K562 (cell line): ENCODE measurements at regions not wholly inside any gene's neighbourhood (a gene's known extent, or its start where the extent isn't known, plus 50 kb on each side); places are given as distances from the start of the nearest gene placed in this dataset.

ENCODE experiments used
- ATAC-seq: fragments of 200-7000 bp; cut with Tn5 transposase; 3 replicates; pipeline ENCODE4 v1.9.1; 2020; ENCODE audit warnings: moderate library complexity
- BruUV-seq: library from RNA; stranded (reverse); fragments of 400-500 nt; replicated peaks from 2 replicates; lab custom pipeline; 2021; lab: Mats Ljungman, UMichigan
- CTCF ChIA-PET: fragments of 300-600 bp; formaldehyde crosslinking; extraction: SDS; loops from one replicate; lab custom pipeline; 2021; ENCODE audit warnings: low intra/inter-chr PET ratio; lab: Yijun Ruan, JAX
- POLR2A ChIA-PET: fragments of 300-600, 350-650 bp; sonication (Branson Sonifier 250); formaldehyde crosslinking; extraction: SDS; loops from one replicate; lab custom pipeline; 2021; ENCODE audit warnings: antibody characterized with exemption, inconsistent platforms; lab: Yijun Ruan, JAX
- DNase-seq, 4 experiments: peaks; one replicate each; pipeline versions ENCODE4 v3.0.0 to v3.0.0-alpha.2; 2011 to 2018; ENCODE audit warnings: low spot score in 3 of 4, mixed read lengths in 3 of 4; ENCODE audit errors: extremely low read depth in 1 of 4
- FAIRE-seq: peaks from 2 replicates; lab custom pipeline; 2011; peaks lifted over from hg19 to GRCh38; lab: Jason Lieb, UNC
- H2AFZ ChIP-seq: 2 replicates; pipeline ENCODE4 v1.6.0; 2011; ENCODE audit warnings: low read depth, low read length, control low read depth, inconsistent platforms
- H3K27ac ChIP-seq: fragments of 200-600 bp; 3 replicates; pipeline ENCODE4 v1.8.0; 2011; ENCODE audit warnings: low read depth, mild to moderate bottlenecking, control low read depth, inconsistent platforms, low read length, moderate library complexity, mixed read lengths; ENCODE audit errors: extremely low read depth
- H3K27me3 ChIP-seq, 2 experiments: fragments of 300-600 bp in 1 of 2; 2 replicates in 1 of 2; 3 replicates in 1 of 2; pipeline versions ENCODE4 v1.6.0 to v1.8.0; 2011; ENCODE audit warnings: inconsistent platforms in 2 of 2, low read length in 2 of 2, mild to moderate bottlenecking in 1 of 2, mixed read lengths in 1 of 2, moderate library complexity in 1 of 2; ENCODE audit not compliant: control insufficient read depth in 2 of 2, insufficient read depth in 2 of 2
- H3K36me3 ChIP-seq: fragments of 300-600 bp; 3 replicates; pipeline ENCODE4 v1.8.0; 2011; ENCODE audit warnings: mild to moderate bottlenecking, low read length, inconsistent platforms; ENCODE audit not compliant: control insufficient read depth, insufficient read depth
- H3K4me1 ChIP-seq, 2 experiments: fragments of 200-600 bp in 1 of 2; replicated peaks in 1 of 2; 2 replicates in 1 of 2; 3 replicates in 1 of 2; pipeline versions ENCODE4 v1.5.1 to v1.8.0; 2011; ENCODE audit warnings: inconsistent platforms in 2 of 2, low read length in 2 of 2, mild to moderate bottlenecking in 1 of 2, mixed read lengths in 1 of 2, moderate library complexity in 1 of 2; ENCODE audit not compliant: control insufficient read depth in 2 of 2, insufficient read depth in 2 of 2
- H3K4me2 ChIP-seq: 2 replicates; pipeline ENCODE4 v1.6.1; 2011; ENCODE audit warnings: low read length, control low read depth, inconsistent platforms, mixed read lengths; ENCODE audit not compliant: insufficient read depth
- H3K4me3 ChIP-seq: fragments of 200-600 bp; sonication (generic), shearing (Covaris generic); 2 replicates; pipeline ENCODE4 v1.5.1; 2016; ENCODE audit warnings: control low read depth, inconsistent platforms
- H3K79me2 ChIP-seq: fragments of 200-600 bp; 3 replicates; pipeline ENCODE4 v1.8.0; 2011; ENCODE audit warnings: low read length, inconsistent platforms; ENCODE audit not compliant: control insufficient read depth, insufficient read depth
- H3K9ac ChIP-seq, 2 experiments: 2 replicates each; pipeline versions ENCODE4 v1.6.0 to v1.6.1; 2011; ENCODE audit warnings: low read depth in 2 of 2, low read length in 2 of 2, control low read depth in 1 of 2, inconsistent platforms in 1 of 2, mild to moderate bottlenecking in 1 of 2, mixed read lengths in 1 of 2; ENCODE audit not compliant: insufficient read depth in 1 of 2
- H3K9me1 ChIP-seq: one replicate; pipeline ENCODE4 v1.6.0; 2011; ENCODE audit warnings: inconsistent platforms, mild to moderate bottlenecking, low read length, moderate library complexity; ENCODE audit not compliant: control insufficient read depth, insufficient read depth
- H3K9me3 ChIP-seq: replicated peaks from 2 replicates; pipeline ENCODE4 v1.5.1; 2011; ENCODE audit warnings: low read depth, low read length, inconsistent platforms; ENCODE audit not compliant: control insufficient read depth, insufficient read depth
- H4K20me1 ChIP-seq: replicated peaks from 2 replicates; pipeline ENCODE4 v1.6.1; 2011; ENCODE audit warnings: low read length, inconsistent platforms, mixed read lengths; ENCODE audit not compliant: control insufficient read depth, insufficient read depth
- AFF4 ChIP-seq: sonication (generic); formaldehyde crosslinking; IDR thresholded peaks from 2 replicates; pipeline ENCODE4 v1.8.0; 2023; ENCODE audit warnings: mild to moderate bottlenecking, missing genetic modification reagents
- COPS2 ChIP-seq: fragments of 450-650 bp; conservative IDR thresholded peaks from 2 replicates; pipeline ENCODE4 v1.6.1; 2016; ENCODE audit warnings: mild to moderate bottlenecking, moderate library complexity
- GMEB1 ChIP-seq: fragments of 250-450 bp; sonication (Bioruptor Pico); IDR thresholded peaks from 2 replicates; pipeline ENCODE4 v1.4.0; 2020; ENCODE audit warnings: mild to moderate bottlenecking
- HNRNPH1 ChIP-seq: fragments of 200-400 bp; formaldehyde crosslinking; optimal IDR thresholded peaks from 2 replicates; pipeline ENCODE3; 2017; ENCODE audit warnings: low read depth, mild to moderate bottlenecking, low read length, moderate library complexity
- JUNB ChIP-seq: fragments of 450-650 bp; formaldehyde crosslinking; conservative IDR thresholded peaks from 2 replicates; pipeline ENCODE4 v1.4.0; 2020; ENCODE audit warnings: mild to moderate bottlenecking
- NCOA1 ChIP-seq: fragments of 450-650 bp; IDR thresholded peaks from 2 replicates; pipeline ENCODE4 v1.6.1; 2016; ENCODE audit warnings: low read depth
- NRF1 ChIP-seq, 2 experiments: fragments of 450-650 bp; IDR thresholded peaks in 1 of 2; conservative IDR thresholded peaks in 1 of 2; 2 replicates each; pipeline ENCODE4 v1.6.1; 2014; ENCODE audit warnings: mild to moderate bottlenecking in 2 of 2
- RB1 ChIP-seq: fragments of 450-650 bp; IDR thresholded peaks from 2 replicates; pipeline ENCODE4 v1.6.1; 2017; ENCODE audit warnings: low read depth, mild to moderate bottlenecking
- RBM15 ChIP-seq: fragments of 200-400 bp; formaldehyde crosslinking; IDR thresholded peaks from 2 replicates; pipeline ENCODE4 v1.6.1; 2018; ENCODE audit warnings: mild to moderate bottlenecking, low read length, moderate library complexity; ENCODE audit not compliant: insufficient read depth
- TGIF2 ChIP-seq: sonication (generic); formaldehyde crosslinking; IDR thresholded peaks from 2 replicates; pipeline ENCODE4 v1.8.1; 2022; ENCODE audit warnings: mild to moderate bottlenecking, missing genetic modification reagents, moderate library complexity
- WGBS: fragments of 100-300 bp; shearing (Covaris generic); methylation state at CpG from one replicate; pipeline ENCODE4 v1.1.6; 2016; ENCODE audit warnings: low coverage, mixed read lengths; ENCODE audit not compliant: insufficient coverage; ENCODE audit errors: missing lambda C conversion rate; 5-methylcytosine and 5-hydroxymethylcytosine counted together
- in situ Hi-C: fragments of 300-500 bp; cut with MboI; formaldehyde crosslinking; loops from 4 replicates; pipeline ENCODE4 v1.15.0; 2018; ENCODE audit warnings: inconsistent platforms, mixed read lengths
- intact Hi-C: fragments of 100-400 bp; cut with micrococcal nuclease; formaldehyde crosslinking; loops from 2 replicates; pipeline ENCODE4 v1.14.2; 2022
- TF ChIP-seq, protein P1 (sequence below): fragments of 150-350 bp; IDR thresholded peaks from 2 replicates; pipeline ENCODE4 v1.6.1; 2014; ENCODE audit warnings: low read depth, mild to moderate bottlenecking, low read length, borderline replicate concordance

DNA sequence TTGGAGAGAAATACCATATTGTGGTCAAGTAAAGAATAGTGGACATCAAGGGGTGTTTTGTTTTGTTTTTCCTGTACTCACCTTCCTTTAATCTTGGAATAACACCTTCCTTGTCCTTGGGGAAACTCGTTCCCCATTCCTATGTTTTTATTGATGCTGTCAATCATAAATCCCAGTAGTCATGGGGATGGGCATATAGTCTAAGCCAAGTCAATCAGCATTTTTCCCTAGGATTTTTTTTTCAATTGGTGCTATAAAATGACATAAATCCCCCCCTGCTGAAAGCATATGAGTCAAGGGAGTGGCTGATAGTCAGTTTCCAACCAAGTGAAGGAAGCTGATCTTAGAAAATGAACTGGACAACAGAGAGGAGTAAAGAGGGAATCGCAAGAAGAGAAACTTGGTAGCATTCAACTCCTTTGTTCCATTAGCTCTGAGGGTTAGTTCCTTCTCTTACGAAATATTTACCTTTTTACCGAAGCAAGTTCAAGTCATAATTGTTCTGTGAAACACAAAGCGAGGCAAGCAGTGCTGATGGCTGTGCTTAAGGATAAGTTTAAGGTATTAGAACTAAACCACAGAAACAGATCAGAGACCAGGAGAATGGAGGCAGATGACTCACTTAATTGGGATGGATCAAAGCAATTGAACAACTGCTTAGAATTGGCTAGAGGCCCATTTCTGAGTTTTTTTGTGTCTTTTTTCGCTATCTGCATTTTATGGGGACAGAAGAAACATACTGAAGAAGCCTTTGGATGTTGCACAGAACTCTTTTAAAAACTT is 218.6 kb downstream of the SEMA6A start:
- intact Hi-C loops = no loop called here
- ATAC-seq = no peak
- Histone ChIP-seq H3K9me1 (no peaks in the 10 kb centered on the region), H3K4me3 (no peak overlapping the region), H3K9me3 (no peaks in the 10 kb centered on the region), H3K36me3 (no peaks in the 10 kb centered on the region), H3K9ac (no peak overlapping the region), H3K27me3 (no peaks in the 10 kb centered on the region), H2AFZ (no peak overlapping the region), H3K4me2 (no peak overlapping the region), H3K4me1 (peaks cover 6 to 22% of the 10 kb centered on the region in 2 experiments), H3K27ac (no peak overlapping the region), H3K79me2 (no peaks in the 10 kb centered on the region), H4K20me1 (no peaks in the 10 kb centered on the region)
- CTCF ChIA-PET = no interaction called here
- no peak for FAIRE-seq
- DNase-seq = no peak
- BruUV-seq = no TSS peak
- TF ChIP-seq NCOA1 (no peak), GMEB1 (CRISPR knock-in tag) (no peak), AFF4 (CRISPR knock-in tag) (no peak), JUNB (CRISPR knock-in tag) (no peak), TGIF2 (CRISPR knock-in tag) (no peak), NRF1 (conservative IDR thresholded peaks at IDR 0.05 in 1 of 2, IDR thresholded peaks at IDR 0.05 in 1 of 2) (no peak), RBM15 (no peak), HNRNPH1 (no peak), COPS2 (no peak), RB1 (no peak)
- TF ChIP-seq, protein P1, sequence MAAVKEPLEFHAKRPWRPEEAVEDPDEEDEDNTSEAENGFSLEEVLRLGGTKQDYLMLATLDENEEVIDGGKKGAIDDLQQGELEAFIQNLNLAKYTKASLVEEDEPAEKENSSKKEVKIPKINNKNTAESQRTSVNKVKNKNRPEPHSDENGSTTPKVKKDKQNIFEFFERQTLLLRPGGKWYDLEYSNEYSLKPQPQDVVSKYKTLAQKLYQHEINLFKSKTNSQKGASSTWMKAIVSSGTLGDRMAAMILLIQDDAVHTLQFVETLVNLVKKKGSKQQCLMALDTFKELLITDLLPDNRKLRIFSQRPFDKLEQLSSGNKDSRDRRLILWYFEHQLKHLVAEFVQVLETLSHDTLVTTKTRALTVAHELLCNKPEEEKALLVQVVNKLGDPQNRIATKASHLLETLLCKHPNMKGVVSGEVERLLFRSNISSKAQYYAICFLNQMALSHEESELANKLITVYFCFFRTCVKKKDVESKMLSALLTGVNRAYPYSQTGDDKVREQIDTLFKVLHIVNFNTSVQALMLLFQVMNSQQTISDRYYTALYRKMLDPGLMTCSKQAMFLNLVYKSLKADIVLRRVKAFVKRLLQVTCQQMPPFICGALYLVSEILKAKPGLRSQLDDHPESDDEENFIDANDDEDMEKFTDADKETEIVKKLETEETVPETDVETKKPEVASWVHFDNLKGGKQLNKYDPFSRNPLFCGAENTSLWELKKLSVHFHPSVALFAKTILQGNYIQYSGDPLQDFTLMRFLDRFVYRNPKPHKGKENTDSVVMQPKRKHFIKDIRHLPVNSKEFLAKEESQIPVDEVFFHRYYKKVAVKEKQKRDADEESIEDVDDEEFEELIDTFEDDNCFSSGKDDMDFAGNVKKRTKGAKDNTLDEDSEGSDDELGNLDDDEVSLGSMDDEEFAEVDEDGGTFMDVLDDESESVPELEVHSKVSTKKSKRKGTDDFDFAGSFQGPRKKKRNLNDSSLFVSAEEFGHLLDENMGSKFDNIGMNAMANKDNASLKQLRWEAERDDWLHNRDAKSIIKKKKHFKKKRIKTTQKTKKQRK = no peak
- WGBS = 14% methylated on average over 6 of the region's 6 CpGs
- in situ Hi-C loops = no loop called here
- POLR2A ChIA-PET = no interaction called here
